ENCODE measurements at regions not wholly inside any gene's neighbourhood (a gene's known extent, or its start where the extent isn't known, plus 50 kb on each side); places are given as distances from the start of the nearest gene placed in this dataset.

- TF ChIP-seq RNF219 (CRISPR knock-in tag; IDR thresholded peaks at IDR 0.05) = no peak
- TF ChIP-seq CBX3 (IDR thresholded peaks at IDR 0.05; ENCODE audit: borderline replicate concordance in 1 of 2, low read length in 2 of 2) = no peak
- TF ChIP-seq TCF7L2 (IDR thresholded peaks at IDR 0.05; ENCODE audit: low read depth, low read length) = no peak
- no peak for TF ChIP-seq THRAP3 (IDR thresholded peaks at IDR 0.05; ENCODE audit: borderline replicate concordance)
Observed at GRCh38 chr2:129744649-129745048, 234.8 kb upstream of the RAB6C start (continued).

- H3K9me1 ChIP-seq (ENCODE audit: control insufficient read depth, insufficient read depth, low read length) = no peaks in the 10 kb centered on the region
- FAIRE-seq = no peak
- H3K27ac ChIP-seq (ENCODE audit: extremely low read depth, low read depth, low read length) = no peak overlapping the region
- 2% methylated on average over 6 of the region's 6 CpGs for whole genome bisulfite sequencing (ENCODE audit: insufficient coverage, low coverage, missing lambda C conversion rate)
- no peak for DNase-seq (ENCODE audit: extremely low read depth in 1 of 4, low spot score in 3 of 4)
- H3K4me1 ChIP-seq (replicated peaks in 1 of 2; ENCODE audit: control insufficient read depth in 2 of 2, insufficient read depth in 2 of 2, low read length in 2 of 2) = no peaks in the 10 kb centered on the region
- no peak overlapping the region for H3K4me3 ChIP-seq
- H2AFZ ChIP-seq (ENCODE audit: low read depth, low read length) = no peak overlapping the region
- no peaks in the 10 kb centered on the region for H4K20me1 ChIP-seq (replicated peaks; ENCODE audit: control insufficient read depth, insufficient read depth, low read length)
- H3K4me2 ChIP-seq (ENCODE audit: insufficient read depth, low read length) = no peak overlapping the region
- no peak for ATAC-seq
- intact Hi-C loops (cut with micrococcal nuclease) (no loop called here), in situ Hi-C loops (cut with MboI) (no loop called here)
- BruUV-seq (replicated peaks) = no TSS peak
- no peaks in the 10 kb centered on the region for H3K79me2 ChIP-seq (ENCODE audit: control insufficient read depth, insufficient read depth, low read length)
- H3K9ac ChIP-seq (ENCODE audit: insufficient read depth in 1 of 2, low read depth in 2 of 2, low read length in 2 of 2) = no peak overlapping the region
- CTCF ChIA-PET (ENCODE audit: low intra/inter-chr PET ratio) = no interaction called here
- H3K36me3 ChIP-seq (ENCODE audit: control insufficient read depth, insufficient read depth, low read length) = no peaks in the 10 kb centered on the region
- H3K27me3 ChIP-seq (ENCODE audit: control insufficient read depth in 2 of 2, insufficient read depth in 2 of 2, low read length in 2 of 2) = peaks cover 0 to 6% of the 10 kb centered on the region in 2 experiments; a peak in 3 of 5 replicates
- no peaks in the 10 kb centered on the region for H3K9me3 ChIP-seq (replicated peaks; ENCODE audit: control insufficient read depth, insufficient read depth, low read depth, low read length)
- POLR2A ChIA-PET = interaction anchor here (0.8 to 1.5 kb wide), 2 partner anchors 17 to 236 kb away, joined by 3 read pairs; no protein-coding TSS in a partner anchor
- TF ChIP-seq MTA1 (IDR thresholded peaks at IDR 0.05; ENCODE audit: borderline replicate concordance) (no peak), CEBPG (CRISPR knock-in tag; IDR thresholded peaks at IDR 0.05) (no peak), CEBPG (tag; conservative IDR thresholded peaks at IDR 0.05 in 1 of 2, IDR thresholded peaks at IDR 0.05 in 1 of 2) (no peak), TAL1 (IDR thresholded peaks at IDR 0.05) (no peak), DDX20 (tag; IDR thresholded peaks at IDR 0.05; ENCODE audit: low read depth) (no peak), BCLAF1 (IDR thresholded peaks at IDR 0.05; ENCODE audit: borderline replicate concordance in 1 of 2, control insufficient read depth in 1 of 2, low read depth in 2 of 2, low read length in 1 of 2) (no peak), ZKSCAN8 (CRISPR knock-in tag; IDR thresholded peaks at IDR 0.05) (no peak), CREB3L1 (IDR thresholded peaks at IDR 0.05; ENCODE audit: borderline replicate concordance, low read depth) (no peak)
Observed at GRCh38 chr2:129747500-129748125, 231.9 kb upstream of the RAB6C start.
